ENCODE measurements at regions not wholly inside any gene's neighbourhood (a gene's known extent, or its start where the extent isn't known, plus 50 kb on each side); places are given as distances from the start of the nearest gene placed in this dataset.

DNA sequence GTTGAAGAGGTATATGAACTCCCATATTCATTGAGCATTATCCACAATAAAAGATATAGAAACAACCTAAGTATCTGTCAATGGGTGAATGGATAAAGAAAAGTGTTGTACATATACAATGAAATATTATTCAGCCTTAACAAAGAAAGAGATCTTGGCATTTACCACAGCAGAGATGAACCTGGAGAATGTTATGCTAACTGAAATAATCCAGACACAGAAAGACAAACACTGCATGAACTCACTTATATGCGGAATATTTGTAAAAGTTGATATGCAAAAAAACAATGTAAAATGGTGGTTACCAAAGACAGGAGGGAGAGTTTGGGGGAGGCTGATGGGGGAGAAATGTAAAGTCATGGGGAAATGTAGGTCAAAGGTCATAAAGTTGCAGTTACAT is 278.7 kb downstream of the ZNF608 start:
- TF ChIP-seq, protein P1, sequence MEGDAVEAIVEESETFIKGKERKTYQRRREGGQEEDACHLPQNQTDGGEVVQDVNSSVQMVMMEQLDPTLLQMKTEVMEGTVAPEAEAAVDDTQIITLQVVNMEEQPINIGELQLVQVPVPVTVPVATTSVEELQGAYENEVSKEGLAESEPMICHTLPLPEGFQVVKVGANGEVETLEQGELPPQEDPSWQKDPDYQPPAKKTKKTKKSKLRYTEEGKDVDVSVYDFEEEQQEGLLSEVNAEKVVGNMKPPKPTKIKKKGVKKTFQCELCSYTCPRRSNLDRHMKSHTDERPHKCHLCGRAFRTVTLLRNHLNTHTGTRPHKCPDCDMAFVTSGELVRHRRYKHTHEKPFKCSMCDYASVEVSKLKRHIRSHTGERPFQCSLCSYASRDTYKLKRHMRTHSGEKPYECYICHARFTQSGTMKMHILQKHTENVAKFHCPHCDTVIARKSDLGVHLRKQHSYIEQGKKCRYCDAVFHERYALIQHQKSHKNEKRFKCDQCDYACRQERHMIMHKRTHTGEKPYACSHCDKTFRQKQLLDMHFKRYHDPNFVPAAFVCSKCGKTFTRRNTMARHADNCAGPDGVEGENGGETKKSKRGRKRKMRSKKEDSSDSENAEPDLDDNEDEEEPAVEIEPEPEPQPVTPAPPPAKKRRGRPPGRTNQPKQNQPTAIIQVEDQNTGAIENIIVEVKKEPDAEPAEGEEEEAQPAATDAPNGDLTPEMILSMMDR (IDR thresholded peaks at IDR 0.05), result no peak
- no peak for TF ChIP-seq POLR2A (IDR thresholded peaks at IDR 0.05)
